K562 (cell line): ENCODE measurements at regions not wholly inside any gene's neighbourhood (a gene's known extent, or its start where the extent isn't known, plus 50 kb on each side); places are given as distances from the start of the nearest gene placed in this dataset.

Source experiments
- BMI1 ChIP-seq: fragments of 150-350 bp; IDR thresholded peaks from 2 replicates; pipeline ENCODE4 v1.6.1; 2014; ENCODE audit warnings: low read length
- CBX3 ChIP-seq, 2 experiments: IDR thresholded peaks; 1 replicate in 1 of 2; 2 replicates in 1 of 2; pipeline ENCODE4 v1.6.1; 2012; ENCODE audit warnings: inconsistent platforms in 2 of 2, low read length in 2 of 2, borderline replicate concordance in 1 of 2, control low read depth in 1 of 2
- CBX5 ChIP-seq: IDR thresholded peaks from 2 replicates; pipeline ENCODE4 v1.6.1; 2014; ENCODE audit warnings: low read depth, borderline replicate concordance
- DMBX1 ChIP-seq: fragments of 250-450 bp; sonication (Bioruptor Pico); IDR thresholded peaks from 2 replicates; pipeline ENCODE4 v1.8.0; 2022; ENCODE audit warnings: inconsistent platforms, mild to moderate bottlenecking, moderate library complexity, borderline replicate concordance
- FOXJ2 ChIP-seq: fragments of 200-800 bp; sonication (Bioruptor generic); IDR thresholded peaks from 2 replicates; pipeline ENCODE4 v1.6.1; 2016; ENCODE audit warnings: missing genetic modification characterization, missing compliant biosample characterization
- HDAC2 ChIP-seq: fragments of 450-650 bp; IDR thresholded peaks from 2 replicates; pipeline ENCODE4 v1.6.1; 2016; ENCODE audit warnings: mild to moderate bottlenecking
- HNRNPL ChIP-seq: fragments of 200-400 bp; formaldehyde crosslinking; IDR thresholded peaks from 2 replicates; pipeline ENCODE4 v1.6.1; 2017; ENCODE audit warnings: low read depth, mild to moderate bottlenecking, low read length
- HNRNPLL ChIP-seq: fragments of 200-400 bp; formaldehyde crosslinking; IDR thresholded peaks from 2 replicates; pipeline ENCODE4 v1.6.1; 2017; ENCODE audit warnings: low read length, low read depth, mild to moderate bottlenecking; ENCODE audit not compliant: poor library complexity, severe bottlenecking
- KAT7 ChIP-seq: sonication (generic); formaldehyde crosslinking; IDR thresholded peaks from 2 replicates; pipeline ENCODE4 v1.8.0; 2022; ENCODE audit warnings: missing genetic modification reagents, mild to moderate bottlenecking, borderline replicate concordance
- MYC ChIP-seq, 2 experiments: fragments of 250-450 bp in 1 of 2; sonication (Bioruptor Pico) in 1 of 2; IDR thresholded peaks; 2 replicates each; pipeline versions ENCODE4 v1.5.1 to v1.6.1; 2012 to 2021; ENCODE audit warnings: low read depth in 2 of 2, borderline replicate concordance in 1 of 2, improper control_type of control experiment in 1 of 2, low read length in 1 of 2, mild to moderate bottlenecking in 1 of 2, moderate library complexity in 1 of 2
- NCOA6 ChIP-seq: fragments of 450-650 bp; IDR thresholded peaks from 2 replicates; pipeline ENCODE4 v1.6.1; 2017; ENCODE audit warnings: mild to moderate bottlenecking
- NFE2L1 ChIP-seq: fragments of 450-650 bp; IDR thresholded peaks from 2 replicates; pipeline ENCODE4 v1.6.1; 2016; ENCODE audit warnings: missing genetic modification characterization, low read depth, mild to moderate bottlenecking, missing compliant biosample characterization, moderate library complexity, borderline replicate concordance
- NR2C1 ChIP-seq, 2 experiments: fragments of 450-650 bp; IDR thresholded peaks; 2 replicates each; pipeline ENCODE4 v1.6.1; 2017; ENCODE audit warnings: mild to moderate bottlenecking in 2 of 2, antibody characterized with exemption in 1 of 2, inconsistent platforms in 1 of 2, missing compliant biosample characterization in 1 of 2, missing genetic modification characterization in 1 of 2
- TBP ChIP-seq: optimal IDR thresholded peaks from 2 replicates; pipeline ENCODE3; 2011; ENCODE audit warnings: low read depth, low read length, improper control_type of control experiment
- TRIM24 ChIP-seq, 2 experiments: fragments of 450-650 bp; IDR thresholded peaks; 2 replicates each; pipeline ENCODE4 v1.6.1; 2016
- TSC22D4 ChIP-seq: fragments of 450-650 bp; IDR thresholded peaks from 2 replicates; pipeline ENCODE4 v1.6.1; 2016; ENCODE audit warnings: missing genetic modification characterization, missing biosample characterization, control low read depth
- XRCC3 ChIP-seq: fragments of 450-650 bp; IDR thresholded peaks from 2 replicates; pipeline ENCODE4 v1.6.1; 2017; ENCODE audit warnings: mild to moderate bottlenecking, moderate library complexity
- XRCC5 ChIP-seq: fragments of 200-400 bp; formaldehyde crosslinking; IDR thresholded peaks from 2 replicates; pipeline ENCODE4 v1.6.1; 2017; ENCODE audit warnings: low read depth, mild to moderate bottlenecking, low read length
- ZFP1 ChIP-seq: fragments of 450-650 bp; formaldehyde crosslinking; IDR thresholded peaks from 2 replicates; pipeline ENCODE4 v1.4.0; 2020; ENCODE audit warnings: mild to moderate bottlenecking, mixed read lengths
- ZNF12 ChIP-seq: sonication (generic); formaldehyde crosslinking; IDR thresholded peaks from 2 replicates; pipeline ENCODE4 v1.4.0; 2020; ENCODE audit warnings: mild to moderate bottlenecking, missing genetic modification reagents
- ZNF175 ChIP-seq: fragments of 200-800 bp; sonication (Bioruptor generic); IDR thresholded peaks from 2 replicates; pipeline ENCODE4 v1.6.1; 2016; ENCODE audit warnings: low read depth, mild to moderate bottlenecking, missing genetic modification characterization, missing compliant biosample characterization
- ZNF3 ChIP-seq: fragments of 250-450 bp; sonication (Bioruptor Pico); IDR thresholded peaks from 2 replicates; pipeline ENCODE4 v1.5.0; 2021; ENCODE audit warnings: mild to moderate bottlenecking, moderate library complexity
- TF ChIP-seq, protein P1 (sequence below): fragments of 250-450 bp; sonication (Bioruptor Pico); IDR thresholded peaks from 2 replicates; pipeline ENCODE4 v1.4.0; 2020; ENCODE audit warnings: mild to moderate bottlenecking
- TF ChIP-seq, protein P2 (sequence below): fragments of 450-650 bp; IDR thresholded peaks from 2 replicates; pipeline ENCODE4 v1.6.1; 2014; ENCODE audit warnings: low read depth, mild to moderate bottlenecking, moderate library complexity, borderline replicate concordance
- TF ChIP-seq, protein P3 (sequence below): sonication (generic); formaldehyde crosslinking; IDR thresholded peaks from 2 replicates; pipeline ENCODE4 v1.8.0; 2022; ENCODE audit warnings: missing genetic modification reagents, mild to moderate bottlenecking, moderate library complexity, borderline replicate concordance

DNA sequence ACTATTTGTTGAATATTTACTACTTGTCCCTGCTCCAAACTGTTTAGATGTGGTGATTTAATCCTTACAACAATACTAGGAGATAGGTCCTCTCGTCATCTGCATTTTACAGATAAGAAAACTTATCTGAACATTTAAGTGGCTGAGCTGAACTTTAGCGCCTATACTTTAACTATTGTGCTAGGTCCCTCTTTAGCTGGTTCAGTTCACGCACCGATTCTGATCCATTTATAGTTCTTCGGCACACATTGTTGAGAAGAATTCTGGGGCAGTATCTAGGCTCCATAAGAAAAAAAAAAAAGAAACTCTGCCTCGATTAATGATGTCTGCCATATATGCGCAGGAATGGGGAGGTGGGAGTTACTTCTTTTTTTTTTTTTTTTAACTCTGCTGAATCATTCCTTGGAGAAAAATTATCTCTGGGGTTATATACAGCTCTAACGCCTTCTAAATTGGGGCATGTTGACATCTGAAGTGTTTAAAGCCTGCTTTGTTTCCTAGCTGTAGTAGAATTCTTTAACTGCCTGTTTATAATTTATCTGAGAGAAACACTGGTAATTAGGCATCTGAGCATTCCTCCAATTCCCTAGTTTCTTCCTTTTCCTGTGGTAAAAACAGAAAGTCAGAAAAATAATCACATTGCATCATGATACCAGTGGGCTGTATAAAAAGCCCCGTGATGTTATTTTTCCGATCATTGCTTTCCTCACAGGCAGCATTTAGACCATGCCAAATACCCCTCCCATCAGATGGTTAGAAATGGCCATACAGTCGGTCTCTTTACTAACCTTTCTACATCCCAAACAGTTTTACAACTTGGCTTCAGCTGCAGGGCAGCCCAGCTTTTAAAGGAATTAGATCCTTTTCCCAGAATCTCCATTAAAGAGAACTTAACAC is 98.5 kb upstream of the KDM7A start (continued):
- TF ChIP-seq BMI1 = no peak
- no peak for TF ChIP-seq TSC22D4 (tag)
- TF ChIP-seq CBX5 = no peak
- TF ChIP-seq, protein P1, sequence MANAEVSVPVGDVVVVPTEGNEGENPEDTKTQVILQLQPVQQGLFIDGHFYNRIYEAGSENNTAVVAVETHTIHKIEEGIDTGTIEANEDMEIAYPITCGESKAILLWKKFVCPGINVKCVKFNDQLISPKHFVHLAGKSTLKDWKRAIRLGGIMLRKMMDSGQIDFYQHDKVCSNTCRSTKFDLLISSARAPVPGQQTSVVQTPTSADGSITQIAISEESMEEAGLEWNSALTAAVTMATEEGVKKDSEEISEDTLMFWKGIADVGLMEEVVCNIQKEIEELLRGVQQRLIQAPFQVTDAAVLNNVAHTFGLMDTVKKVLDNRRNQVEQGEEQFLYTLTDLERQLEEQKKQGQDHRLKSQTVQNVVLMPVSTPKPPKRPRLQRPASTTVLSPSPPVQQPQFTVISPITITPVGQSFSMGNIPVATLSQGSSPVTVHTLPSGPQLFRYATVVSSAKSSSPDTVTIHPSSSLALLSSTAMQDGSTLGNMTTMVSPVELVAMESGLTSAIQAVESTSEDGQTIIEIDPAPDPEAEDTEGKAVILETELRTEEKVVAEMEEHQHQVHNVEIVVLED (CRISPR knock-in tag) = no peak
- peak in 1 of 2 experiments; percentile 30; a peak in 1 of 3 replicates for TF ChIP-seq CBX3 (IDR thresholded peaks at IDR 0.05; ENCODE audit: borderline replicate concordance in 1 of 2, low read length in 2 of 2)
- TF ChIP-seq TBP = no peak
- TF ChIP-seq ZNF3 (CRISPR knock-in tag) = no peak
- peak; percentile 46; the same call in 1 of the 2 replicates for TF ChIP-seq MYC (IDR thresholded peaks at IDR 0.05; ENCODE audit: low read depth, low read length)
- no peak for TF ChIP-seq MYC (CRISPR knock-in tag; IDR thresholded peaks at IDR 0.05; ENCODE audit: borderline replicate concordance, low read depth)
- TF ChIP-seq HNRNPL = no peak
- TF ChIP-seq ZFP1 (CRISPR knock-in tag) = no peak
- no peak for TF ChIP-seq XRCC5
- no peak for TF ChIP-seq DMBX1
- peak; percentile 7 to 66; a peak in 1 of 4 replicates for TF ChIP-seq TRIM24 (IDR thresholded peaks at IDR 0.05)
- TF ChIP-seq, protein P2, sequence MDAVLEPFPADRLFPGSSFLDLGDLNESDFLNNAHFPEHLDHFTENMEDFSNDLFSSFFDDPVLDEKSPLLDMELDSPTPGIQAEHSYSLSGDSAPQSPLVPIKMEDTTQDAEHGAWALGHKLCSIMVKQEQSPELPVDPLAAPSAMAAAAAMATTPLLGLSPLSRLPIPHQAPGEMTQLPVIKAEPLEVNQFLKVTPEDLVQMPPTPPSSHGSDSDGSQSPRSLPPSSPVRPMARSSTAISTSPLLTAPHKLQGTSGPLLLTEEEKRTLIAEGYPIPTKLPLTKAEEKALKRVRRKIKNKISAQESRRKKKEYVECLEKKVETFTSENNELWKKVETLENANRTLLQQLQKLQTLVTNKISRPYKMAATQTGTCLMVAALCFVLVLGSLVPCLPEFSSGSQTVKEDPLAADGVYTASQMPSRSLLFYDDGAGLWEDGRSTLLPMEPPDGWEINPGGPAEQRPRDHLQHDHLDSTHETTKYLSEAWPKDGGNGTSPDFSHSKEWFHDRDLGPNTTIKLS = peak; percentile 58
- TF ChIP-seq NR2C1 (IDR thresholded peaks at IDR 0.05) = no peak
- TF ChIP-seq NR2C1 (tag; IDR thresholded peaks at IDR 0.05) = peak; percentile 6; the same call in 1 of the 2 replicates
- TF ChIP-seq XRCC3 = no peak
- no peak for TF ChIP-seq NCOA6
- TF ChIP-seq, protein P3, sequence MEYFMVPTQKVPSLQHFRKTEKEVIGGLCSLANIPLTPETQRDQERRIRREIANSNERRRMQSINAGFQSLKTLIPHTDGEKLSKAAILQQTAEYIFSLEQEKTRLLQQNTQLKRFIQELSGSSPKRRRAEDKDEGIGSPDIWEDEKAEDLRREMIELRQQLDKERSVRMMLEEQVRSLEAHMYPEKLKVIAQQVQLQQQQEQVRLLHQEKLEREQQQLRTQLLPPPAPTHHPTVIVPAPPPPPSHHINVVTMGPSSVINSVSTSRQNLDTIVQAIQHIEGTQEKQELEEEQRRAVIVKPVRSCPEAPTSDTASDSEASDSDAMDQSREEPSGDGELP (CRISPR knock-in tag) = no peak
- TF ChIP-seq KAT7 = no peak
- TF ChIP-seq NFE2L1 (tag) = no peak
- TF ChIP-seq FOXJ2 (tag) = peak; percentile 90
- no peak for TF ChIP-seq ZNF175 (CRISPR knock-in tag)
- peak; percentile 82 for TF ChIP-seq HDAC2
- TF ChIP-seq ZNF12 = no peak
- TF ChIP-seq HNRNPLL = no peak
